Activated T-helper 1 cell treated with anti-CD3 and anti-CD28 coated beads, Interleukin-12 subunit alpha, Interleukin-12 subunit beta, Interleukin-2, Interleukin-4 antibody, amounts not matched to agents 30 ng/mL and 10 ng/mL and 1 ng/mL, durations not matched to agents 14 hours and 24 hours and 36 hours (primary cell): ENCODE measurements at regions not wholly inside any gene's neighbourhood (a gene's known extent, or its start where the extent isn't known, plus 50 kb on each side); places are given as distances from the start of the nearest gene placed in this dataset.
"Not testable (repeated sequence)": the region's sequence is repeated elsewhere in the genome, so short reads cannot be mapped to it uniquely, and the experiment has no call there.

Source experiments
- DNase-seq: peaks from one replicate; pipeline ENCODE4 v3.0.0; 2021; ENCODE audit warnings: low spot score
- H3K27ac Mint-ChIP-seq: one replicate; pipeline ENCODE4 v1.8.0; 2021; ENCODE audit warnings: mild to moderate bottlenecking, mixed read lengths
- H3K27me3 Mint-ChIP-seq: one replicate; pipeline ENCODE4 v1.8.0; 2022; ENCODE audit warnings: mild to moderate bottlenecking, moderate library complexity, mixed read lengths; ENCODE audit not compliant: insufficient read depth
- H3K36me3 Mint-ChIP-seq: one replicate; pipeline ENCODE4 v1.8.0; 2021; ENCODE audit warnings: low read depth, mixed read lengths
- H3K4me1 Mint-ChIP-seq: one replicate; pipeline ENCODE4 v1.8.0; 2021; ENCODE audit warnings: low read depth, mixed read lengths
- H3K4me3 Mint-ChIP-seq: one replicate; pipeline ENCODE4 v1.8.0; 2021; ENCODE audit warnings: mild to moderate bottlenecking, moderate library complexity, mixed read lengths
- H3K9me3 Mint-ChIP-seq: one replicate; pipeline ENCODE4 v1.8.0; 2021; ENCODE audit warnings: mixed read lengths
- intact Hi-C: fragments of 100-400 bp; cut with micrococcal nuclease; formaldehyde crosslinking; loops from one replicate; pipeline ENCODE4 v1.15.1; 2024

DNA sequence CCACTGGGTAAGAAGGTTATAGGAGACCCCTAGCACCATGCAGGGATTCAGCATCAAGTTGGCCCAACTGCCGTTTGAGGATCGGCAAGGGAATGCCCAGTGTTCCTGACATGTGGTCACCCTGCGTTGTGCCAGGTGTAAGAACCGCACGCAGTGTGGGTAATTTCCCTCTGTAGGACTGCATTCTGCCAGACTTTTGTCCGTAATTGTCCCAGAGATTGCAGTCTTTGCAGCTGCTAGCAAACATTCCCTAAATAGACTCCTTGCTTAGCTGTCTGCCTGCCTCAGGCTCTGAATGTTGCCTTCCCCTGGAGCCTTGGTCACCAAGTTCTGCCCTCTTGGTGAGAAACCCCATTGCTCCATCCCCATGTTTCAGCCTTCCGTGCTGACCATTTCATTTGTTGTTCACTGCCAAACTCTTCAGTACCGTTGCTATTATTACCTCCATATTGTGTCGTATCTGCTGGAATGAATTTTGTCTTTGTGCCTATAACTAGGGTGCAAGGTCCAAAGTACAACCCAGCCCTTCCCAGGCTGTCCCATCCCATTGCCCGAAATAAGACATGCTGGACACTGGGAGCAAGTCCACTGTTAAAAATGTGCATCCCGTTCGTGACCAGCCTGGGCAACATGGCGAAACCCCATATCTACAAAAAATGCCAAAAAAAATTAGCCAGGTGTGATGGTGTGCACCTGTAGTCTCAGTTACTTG, 53.8 kb upstream of the USP9X start:
- DNase-seq = no peak
- no peaks in the 10 kb centered on the region for H3K9me3 Mint-ChIP-seq
- no peaks in the 10 kb centered on the region for H3K36me3 Mint-ChIP-seq
- H3K4me1 Mint-ChIP-seq = no peaks in the 10 kb centered on the region
- H3K4me3 Mint-ChIP-seq = no peak overlapping the region
- intact Hi-C loops = no loop called here
- no peak overlapping the region for H3K27ac Mint-ChIP-seq
- no peaks in the 10 kb centered on the region for H3K27me3 Mint-ChIP-seq

GRCh38 chrX:41033299-41033698, 51.9 kb upstream of the USP9X start:
- no peak overlapping the region for H3K27ac Mint-ChIP-seq
- no peak for DNase-seq
- no peaks in the 10 kb centered on the region for H3K4me1 Mint-ChIP-seq
- no peak overlapping the region for H3K4me3 Mint-ChIP-seq
- intact Hi-C loops = no loop called here
- no peaks in the 10 kb centered on the region for H3K36me3 Mint-ChIP-seq
- no peaks in the 10 kb centered on the region for H3K27me3 Mint-ChIP-seq
- H3K9me3 Mint-ChIP-seq = no peaks in the 10 kb centered on the region

GRCh38 chrX:41034902-41035301, 50.3 kb upstream of the USP9X start:
- H3K36me3 Mint-ChIP-seq, H3K9me3 Mint-ChIP-seq, H3K27me3 Mint-ChIP-seq, DNase-seq, intact Hi-C loops, H3K4me1 Mint-ChIP-seq, H3K27ac Mint-ChIP-seq, H3K4me3 Mint-ChIP-seq: not testable (repeated sequence)
